Small intestine (tissue), 7 donors: ENCODE measurements at regions not wholly inside any gene's neighbourhood (a gene's known extent, or its start where the extent isn't known, plus 50 kb on each side); places are given as distances from the start of the nearest gene placed in this dataset.

Experiments used
- DNase-seq, 2 donors: peaks; one replicate each; pipeline versions ENCODE4 v3.0.0 to v3.0.0-alpha.2; 2013
- FAIRE-seq: peaks from 2 replicates; lab custom pipeline; 2012; peaks lifted over from hg19 to GRCh38; lab: Jason Lieb, UNC
- H3K27ac ChIP-seq, 3 donors: one replicate each; pipeline ENCODE4 v1.5.1; 2013; ENCODE audit warnings: low read length in 2 of 3, mild to moderate bottlenecking in 2 of 3, control low read depth in 1 of 3, inconsistent platforms in 1 of 3, low read depth in 1 of 3, moderate library complexity in 1 of 3
- H3K27me3 ChIP-seq, 3 donors: one replicate each; pipeline ENCODE4 v1.6.1; 2013; ENCODE audit warnings: low read length in 3 of 3, inconsistent platforms in 1 of 3; ENCODE audit not compliant: control insufficient read depth in 3 of 3, insufficient read depth in 3 of 3
- H3K36me3 ChIP-seq, 3 donors: one replicate each; pipeline ENCODE4 v1.6.1; 2013; ENCODE audit warnings: low read length in 3 of 3, inconsistent platforms in 1 of 3, low read depth in 1 of 3, mild to moderate bottlenecking in 1 of 3, moderate library complexity in 1 of 3; ENCODE audit not compliant: control insufficient read depth in 3 of 3, insufficient read depth in 2 of 3
- H3K4me1 ChIP-seq, 3 donors: one replicate each; pipeline ENCODE4 v1.6.1; 2013; ENCODE audit warnings: low read length in 2 of 3, inconsistent platforms in 1 of 3, low read depth in 1 of 3, mild to moderate bottlenecking in 1 of 3, moderate library complexity in 1 of 3; ENCODE audit not compliant: control insufficient read depth in 3 of 3, insufficient read depth in 2 of 3
- H3K4me3 ChIP-seq, 3 donors: one replicate each; pipeline ENCODE4 v1.5.1; 2013; ENCODE audit warnings: low read length in 3 of 3, control low read depth in 1 of 3, inconsistent platforms in 1 of 3, low read depth in 1 of 3, mild to moderate bottlenecking in 1 of 3, moderate library complexity in 1 of 3
- H3K9me3 ChIP-seq, 2 donors: one replicate each; pipeline ENCODE4 v1.6.1; 2013; ENCODE audit warnings: low read depth in 1 of 2, low read length in 1 of 2; ENCODE audit not compliant: control insufficient read depth in 2 of 2, insufficient read depth in 1 of 2
- WGBS, 3 donors: extraction: QIAGEN DNeasy Blood & Tissue Kit; methylation state at CpG; one replicate each; pipeline ENCODE4 v1.1.7; 2013; 5-methylcytosine and 5-hydroxymethylcytosine counted together
- donor health status: healthy with polysubstance abuse.
- donor health status: control.
- donor health status: control.
- donor health status: Bipolar disorder and iron deficiency.
- donor health status: healthy.

DNA sequence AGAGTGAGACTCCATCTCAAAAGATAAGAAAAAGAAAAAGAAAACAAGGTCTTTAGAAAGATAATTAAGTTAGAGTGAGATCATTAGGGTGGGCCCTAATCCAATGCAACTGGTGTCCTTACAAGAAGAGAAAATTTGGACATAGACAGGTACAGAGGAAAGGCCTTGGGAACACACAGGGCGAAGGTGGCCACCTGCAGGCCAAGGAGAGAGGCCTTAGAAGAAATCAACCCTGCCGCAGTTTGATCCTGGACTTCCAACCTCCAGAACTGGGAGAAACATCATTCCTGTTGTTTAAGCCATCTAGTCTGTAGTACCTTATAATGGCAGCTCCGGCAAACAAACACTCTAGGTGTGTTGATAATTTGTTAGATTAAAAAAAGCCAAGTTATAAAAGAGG is 491.9 kb downstream of the MED13L start:
- no peaks in the 10 kb centered on the region for H3K36me3 ChIP-seq
- H3K4me3 ChIP-seq, result no peak overlapping the region
- no peak for FAIRE-seq
- peak in 1 of 2 donors; percentile 11 for DNase-seq
- no peaks in the 10 kb centered on the region for H3K4me1 ChIP-seq
- H3K27me3 ChIP-seq, result peaks cover 0 to 4% (median 0%) of the 10 kb centered on the region in 3 donors
- 86 to 87% (median 87%) methylated on average over 3 of the region's 3 CpGs for WGBS, 3 donors
- no peak overlapping the region for H3K27ac ChIP-seq
- no peaks in the 10 kb centered on the region for H3K9me3 ChIP-seq

GRCh38 chr12:115776399-115776798 is 501.1 kb downstream of the MED13L start:
- WGBS, 3 donors, result 79 to 95% (median 82%) methylated on average over 1 of the region's 1 CpG
- DNase-seq, result no peak
- H3K4me1 ChIP-seq, result peaks cover 0 to 4% (median 0%) of the 10 kb centered on the region in 3 donors
- H3K9me3 ChIP-seq, result no peaks in the 10 kb centered on the region
- no peak for FAIRE-seq
- H3K36me3 ChIP-seq, result no peaks in the 10 kb centered on the region
- H3K4me3 ChIP-seq, result no peak overlapping the region
- no peak overlapping the region for H3K27ac ChIP-seq
- no peaks in the 10 kb centered on the region for H3K27me3 ChIP-seq

DNA sequence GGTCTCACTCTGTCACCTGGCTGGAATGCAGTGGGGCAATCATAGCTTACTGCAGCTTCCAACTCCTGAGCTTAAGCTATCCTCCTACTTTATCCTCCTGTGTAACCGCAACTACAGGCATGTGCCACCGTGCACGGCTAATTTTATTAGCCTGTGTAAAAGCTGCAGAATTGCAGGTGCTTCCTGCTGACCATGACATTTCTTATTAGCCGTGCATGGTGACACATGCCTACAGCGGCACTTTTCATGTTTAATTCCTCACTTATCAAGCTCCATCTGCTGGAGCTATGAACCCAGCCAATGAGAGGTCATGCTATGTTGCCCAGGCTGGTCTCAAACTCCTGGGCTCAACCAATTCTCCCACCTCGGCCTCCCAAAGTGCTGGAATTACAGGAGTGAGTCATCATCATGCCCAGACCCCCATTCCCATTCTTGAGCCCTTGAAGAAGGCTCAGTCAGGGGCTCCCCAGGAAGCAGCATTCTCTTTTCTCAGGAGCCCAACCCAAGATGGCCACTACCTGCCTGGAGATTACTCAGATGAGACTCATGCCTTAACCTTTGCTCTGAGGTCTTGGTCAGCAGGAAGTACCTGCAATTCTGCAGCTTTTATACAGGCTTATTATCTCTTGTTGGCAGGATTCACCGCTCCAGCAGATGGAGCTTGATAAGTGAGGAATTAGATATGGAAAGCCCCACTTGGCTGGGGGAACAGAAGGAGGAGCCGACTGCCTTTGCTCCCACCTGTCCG is 503.2 kb downstream of the MED13L start:
- H3K27me3 ChIP-seq, result no peaks in the 10 kb centered on the region
- peaks cover 0 to 4% (median 0%) of the 10 kb centered on the region in 3 donors for H3K4me1 ChIP-seq
- H3K36me3 ChIP-seq, result no peaks in the 10 kb centered on the region
- WGBS, 3 donors, result 39 to 70% (median 61%) methylated on average over 9 of the region's 9 CpGs
- no peaks in the 10 kb centered on the region for H3K9me3 ChIP-seq
- no peak overlapping the region for H3K4me3 ChIP-seq
- DNase-seq (peak; percentile 27 to 74), FAIRE-seq (no peak)
- peak overlapping the region in 1 of 3 donors; percentile 13 for H3K27ac ChIP-seq

- peaks cover 0 to 4% (median 0%) of the 10 kb centered on the region in 3 donors for H3K4me1 ChIP-seq
- no peak for DNase-seq
- H3K36me3 ChIP-seq, result no peaks in the 10 kb centered on the region
- no peaks in the 10 kb centered on the region for H3K27me3 ChIP-seq
- H3K9me3 ChIP-seq, result peaks cover 0 to 4% of the 10 kb centered on the region in 2 donors
- 83 to 87% (median 84%) methylated on average over 4 of the region's 4 CpGs for WGBS, 3 donors
- no peak for FAIRE-seq
- H3K4me3 ChIP-seq, result no peak overlapping the region
- H3K27ac ChIP-seq, result no peak overlapping the region
These were observed 505.9 kb downstream of the MED13L start for GRCh38 chr12:115771601-115772000.

DNA sequence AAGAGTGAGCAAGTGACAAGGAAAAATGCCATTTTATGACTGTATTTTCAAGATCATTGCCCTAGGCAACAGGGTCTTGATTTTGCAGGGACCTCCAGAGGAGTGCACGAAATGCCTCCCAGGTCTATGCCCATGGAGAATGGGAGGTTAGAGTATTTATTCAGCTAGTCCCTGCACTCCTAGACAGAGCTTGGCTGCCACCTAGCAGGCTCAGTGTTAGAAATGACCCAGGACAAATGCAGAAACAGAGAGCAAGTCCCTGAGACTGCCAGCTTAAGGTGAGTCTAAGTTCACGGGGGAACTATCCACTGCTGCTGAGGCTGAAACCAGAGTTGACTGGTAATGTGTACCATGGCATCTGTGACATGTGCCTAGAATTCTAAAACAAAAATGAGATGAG is 506.4 kb downstream of the MED13L start:
- H3K27ac ChIP-seq, result no peak overlapping the region
- no peaks in the 10 kb centered on the region for H3K27me3 ChIP-seq
- peaks cover 0 to 4% of the 10 kb centered on the region in 2 donors for H3K9me3 ChIP-seq
- peaks cover 0 to 4% (median 0%) of the 10 kb centered on the region in 3 donors for H3K4me1 ChIP-seq
- FAIRE-seq (no peak), DNase-seq (peak; percentile 41 to 56)
- H3K4me3 ChIP-seq, result no peak overlapping the region
- 33 to 44% (median 38%) methylated on average over 2 of the region's 2 CpGs for WGBS, 3 donors
- H3K36me3 ChIP-seq, result no peaks in the 10 kb centered on the region

DNA sequence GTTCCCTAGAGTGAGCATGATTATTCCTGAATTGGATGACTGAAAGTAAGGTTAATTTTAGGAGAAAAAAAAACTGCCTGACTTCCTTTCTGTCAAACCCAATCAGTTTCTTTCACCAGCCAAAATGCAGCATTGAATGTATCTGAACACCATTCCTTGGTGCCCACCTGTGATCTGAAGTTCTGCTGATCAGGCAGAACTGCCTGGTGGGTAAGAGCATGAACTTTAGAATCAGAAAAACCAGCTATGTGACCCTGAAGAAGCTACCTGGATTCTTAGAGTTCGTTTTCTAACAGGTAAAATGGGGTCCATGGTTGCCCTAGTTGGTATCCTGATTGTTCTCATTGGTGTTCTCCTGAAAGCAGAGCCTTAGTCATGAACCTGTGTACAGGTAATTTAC is 506.9 kb downstream of the MED13L start:
- peaks cover 0 to 4% (median 0%) of the 10 kb centered on the region in 3 donors for H3K4me1 ChIP-seq
- FAIRE-seq, result no peak
- no peaks in the 10 kb centered on the region for H3K36me3 ChIP-seq
- H3K27me3 ChIP-seq, result no peaks in the 10 kb centered on the region
- H3K27ac ChIP-seq, result no peak overlapping the region
- no peak overlapping the region for H3K4me3 ChIP-seq
- DNase-seq, result no peak
- WGBS, 3 donors, result 23 to 44% (median 33%) methylated on average over 1 of the region's 1 CpG
- peaks cover 0 to 4% of the 10 kb centered on the region in 2 donors for H3K9me3 ChIP-seq

DNA sequence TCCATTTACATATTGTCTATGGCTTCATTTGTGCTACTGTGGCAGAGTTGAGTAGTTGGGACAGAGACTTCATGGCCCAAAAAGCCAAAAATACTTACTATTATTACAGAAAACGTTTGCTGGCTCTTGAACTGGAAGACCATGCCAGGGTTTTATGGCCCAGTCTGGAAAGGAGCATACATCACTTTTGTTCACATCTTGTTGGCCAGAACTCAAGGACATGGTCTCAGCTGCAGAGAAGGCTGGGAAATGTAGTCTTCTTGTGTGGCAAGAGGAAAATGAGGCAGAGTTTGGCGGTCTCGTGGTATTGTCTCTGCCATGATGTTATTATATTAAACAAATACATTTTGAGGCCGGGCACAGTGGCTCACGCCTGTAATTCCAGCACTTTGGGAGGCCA is 509.6 kb downstream of the MED13L start:
- no peaks in the 10 kb centered on the region for H3K27me3 ChIP-seq
- H3K4me1 ChIP-seq, result no peaks in the 10 kb centered on the region
- peaks cover 0 to 4% of the 10 kb centered on the region in 2 donors for H3K9me3 ChIP-seq
- 57 to 72% (median 64%) methylated on average over 5 of the region's 5 CpGs for WGBS, 3 donors
- DNase-seq (no peak), FAIRE-seq (no peak)
- no peak overlapping the region for H3K27ac ChIP-seq
- H3K36me3 ChIP-seq, result no peaks in the 10 kb centered on the region
- H3K4me3 ChIP-seq, result no peak overlapping the region

- Histone ChIP-seq H3K4me1 (no peaks in the 10 kb centered on the region), H3K27ac (no peak overlapping the region), H3K27me3 (peaks cover 0 to 4% (median 0%) of the 10 kb centered on the region in 3 donors), H3K4me3 (no peak overlapping the region), H3K9me3 (peaks cover 0 to 4% of the 10 kb centered on the region in 2 donors), H3K36me3 (no peaks in the 10 kb centered on the region)
- WGBS, 3 donors, result 32 to 37% (median 36%) methylated on average over 3 of the region's 3 CpGs
- DNase-seq, result no peak
- no peak for FAIRE-seq
These were observed 513.4 kb downstream of the MED13L start for GRCh38 chr12:115763982-115764621.
